HEK293T (cell line): ENCODE measurements at regions not wholly inside any gene's neighbourhood (a gene's known extent, or its start where the extent isn't known, plus 50 kb on each side); places are given as distances from the start of the nearest gene placed in this dataset.

Experiments
- CTCF ChIA-PET: fragments of 350-600 bp; formaldehyde crosslinking; extraction: SDS; loops from one replicate; lab custom pipeline; 2021; ENCODE audit warnings: antibody characterized with exemption, inconsistent platforms; lab: Yijun Ruan, JAX
- POLR2A ChIA-PET: fragments of 350-600 bp; formaldehyde crosslinking; extraction: SDS; loops from one replicate; lab custom pipeline; 2020; ENCODE audit warnings: antibody characterized with exemption, inconsistent platforms; lab: Yijun Ruan, JAX
- DNase-seq: peaks from one replicate; pipeline ENCODE4 v3.0.0; 2012; ENCODE audit warnings: mixed read lengths; ENCODE audit errors: extremely low spot score
- ARNT ChIP-seq: fragments of 450-650 bp; IDR thresholded peaks from 2 replicates; pipeline ENCODE4 v1.6.1; 2017; ENCODE audit warnings: mild to moderate bottlenecking
- BHLHE40 ChIP-seq: fragments of 450-650 bp; IDR thresholded peaks from 2 replicates; pipeline ENCODE4 v1.6.1; 2016; ENCODE audit warnings: mild to moderate bottlenecking, moderate library complexity, borderline replicate concordance
- CTBP1 ChIP-seq: fragments of 450-650 bp; IDR thresholded peaks from 2 replicates; pipeline ENCODE4 v1.6.1; 2016; ENCODE audit warnings: borderline replicate concordance
- ELF4 ChIP-seq: fragments of 450-650 bp; IDR thresholded peaks from 2 replicates; pipeline ENCODE4 v1.6.1; 2017; ENCODE audit warnings: antibody characterized with exemption
- FOXA1 ChIP-seq: fragments of 450-650 bp; IDR thresholded peaks from 2 replicates; pipeline ENCODE4 v1.6.1; 2016; ENCODE audit warnings: mild to moderate bottlenecking
- FOXK2 ChIP-seq: fragments of 450-650 bp; IDR thresholded peaks from 2 replicates; pipeline ENCODE4 v1.6.1; 2016; ENCODE audit warnings: mild to moderate bottlenecking
- FOXM1 ChIP-seq: fragments of 450-650 bp; IDR thresholded peaks from 2 replicates; pipeline ENCODE4 v1.6.1; 2017; ENCODE audit warnings: mild to moderate bottlenecking, borderline replicate concordance
- HDGF ChIP-seq: fragments of 450-650 bp; IDR thresholded peaks from 2 replicates; pipeline ENCODE4 v1.6.1; 2017; ENCODE audit warnings: antibody characterized with exemption, borderline replicate concordance
- L3MBTL2 ChIP-seq: fragments of 450-650 bp; conservative IDR thresholded peaks from 2 replicates; pipeline ENCODE4 v1.6.1; 2016; ENCODE audit warnings: mild to moderate bottlenecking
- LEF1 ChIP-seq: fragments of 450-650 bp; IDR thresholded peaks from 2 replicates; pipeline ENCODE4 v1.6.1; 2017; ENCODE audit warnings: mild to moderate bottlenecking, borderline replicate concordance
- NFRKB ChIP-seq: fragments of 450-650 bp; IDR thresholded peaks from 2 replicates; pipeline ENCODE4 v1.6.1; 2016; ENCODE audit warnings: mild to moderate bottlenecking, moderate library complexity
- SP1 ChIP-seq: fragments of 450-650 bp; IDR thresholded peaks from 2 replicates; pipeline ENCODE4 v1.6.1; 2017
- SUZ12 ChIP-seq: fragments of 450-650 bp; IDR thresholded peaks from 2 replicates; pipeline ENCODE4 v1.6.1; 2016; ENCODE audit warnings: mild to moderate bottlenecking
- TARDBP ChIP-seq: fragments of 450-650 bp; IDR thresholded peaks from 2 replicates; pipeline ENCODE4 v1.6.1; 2016
- ZNF384 ChIP-seq: fragments of 450-650 bp; IDR thresholded peaks from 2 replicates; pipeline ENCODE4 v1.6.1; 2016
- TF ChIP-seq, protein P1 (sequence below): fragments of 450-650 bp; IDR thresholded peaks from 2 replicates; pipeline ENCODE4 v1.6.1; 2016

- no peak for DNase-seq
- POLR2A ChIA-PET = no interaction called here
- TF ChIP-seq SP1 (no peak), NFRKB (no peak), ARNT (no peak), FOXA1 (no peak), FOXM1 (no peak), SUZ12 (no peak), CTBP1 (no peak), BHLHE40 (no peak), FOXK2 (no peak), TARDBP (no peak), ELF4 (no peak), L3MBTL2 (no peak), ZNF384 (no peak), LEF1 (no peak), HDGF (no peak)
- TF ChIP-seq, protein P1, sequence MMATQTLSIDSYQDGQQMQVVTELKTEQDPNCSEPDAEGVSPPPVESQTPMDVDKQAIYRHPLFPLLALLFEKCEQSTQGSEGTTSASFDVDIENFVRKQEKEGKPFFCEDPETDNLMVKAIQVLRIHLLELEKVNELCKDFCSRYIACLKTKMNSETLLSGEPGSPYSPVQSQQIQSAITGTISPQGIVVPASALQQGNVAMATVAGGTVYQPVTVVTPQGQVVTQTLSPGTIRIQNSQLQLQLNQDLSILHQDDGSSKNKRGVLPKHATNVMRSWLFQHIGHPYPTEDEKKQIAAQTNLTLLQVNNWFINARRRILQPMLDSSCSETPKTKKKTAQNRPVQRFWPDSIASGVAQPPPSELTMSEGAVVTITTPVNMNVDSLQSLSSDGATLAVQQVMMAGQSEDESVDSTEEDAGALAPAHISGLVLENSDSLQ = no peak
- CTCF ChIA-PET = no interaction called here
Observed at GRCh38 chr3:124633524-124633923, 96.7 kb upstream of the UMPS start.

- POLR2A ChIA-PET = no interaction called here
- TF ChIP-seq ARNT = no peak
- TF ChIP-seq TARDBP = no peak
- TF ChIP-seq, protein P1 = no peak
- no peak for TF ChIP-seq SP1
- TF ChIP-seq FOXA1 = no peak
- no peak for TF ChIP-seq LEF1
- TF ChIP-seq NFRKB = no peak
- no peak for TF ChIP-seq L3MBTL2
- DNase-seq = no peak
- CTCF ChIA-PET = interaction anchor here (0.8 kb wide), 1 partner anchor 73 kb away, joined by 3 read pairs; no protein-coding TSS in a partner anchor
Observed at GRCh38 chr3:124634210-124635168, 95.8 kb upstream of the UMPS start.

DNA sequence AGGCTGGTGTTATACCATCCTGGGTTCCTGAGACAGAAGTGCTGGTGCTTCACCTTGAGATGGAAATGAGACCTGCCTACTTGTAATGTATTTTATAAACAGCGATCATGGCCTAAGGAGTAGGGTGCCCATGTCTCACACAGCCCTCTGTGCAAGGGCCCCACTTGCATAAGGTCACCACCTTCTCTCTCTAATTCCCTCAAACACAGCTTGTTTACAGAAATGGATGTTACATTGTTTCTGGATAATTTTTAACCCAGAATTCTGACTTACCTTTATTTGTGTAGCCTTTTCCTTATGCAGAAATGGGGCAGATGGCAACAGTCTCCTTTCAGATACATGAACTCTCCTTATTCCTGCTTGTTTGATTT is 95.1 kb upstream of the UMPS start:
- POLR2A ChIA-PET = no interaction called here

DNA sequence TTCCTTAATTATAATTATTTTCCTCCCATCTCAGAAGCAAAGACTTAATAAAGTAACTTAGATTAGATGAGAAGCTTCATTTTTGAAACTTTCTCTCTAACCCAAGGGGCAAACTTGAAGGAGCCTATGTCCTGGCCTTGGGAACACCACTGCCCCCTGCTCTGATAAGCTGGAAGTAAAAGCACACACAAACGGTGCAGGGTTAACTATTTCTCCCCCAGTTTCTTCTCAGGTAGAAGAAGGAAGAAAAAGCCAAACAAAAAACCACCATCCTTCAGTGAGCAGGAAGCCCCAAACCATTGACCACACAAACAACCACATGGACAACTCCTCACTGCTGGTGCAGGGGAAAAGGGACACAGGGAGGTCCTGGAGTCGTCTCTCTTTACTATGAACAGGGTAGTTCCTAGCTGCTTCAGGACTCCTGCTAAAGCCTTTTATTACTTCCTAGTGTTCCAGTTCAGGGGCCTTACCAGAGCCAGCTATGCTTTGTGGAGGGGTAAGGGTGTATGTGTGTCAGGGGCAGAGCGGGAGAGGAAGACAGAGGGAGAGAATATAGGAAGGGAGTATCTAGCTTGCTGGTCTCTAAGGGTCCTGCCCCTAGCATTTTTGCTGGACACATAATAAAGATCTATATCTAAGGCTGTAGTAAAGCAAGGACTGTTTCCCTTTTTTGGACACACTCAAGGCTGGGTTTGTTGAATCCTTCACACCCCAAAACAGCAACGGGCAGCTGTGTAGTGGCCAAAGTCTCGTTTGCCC is 94.0 kb upstream of the UMPS start:
- DNase-seq = no peak
- CTCF ChIA-PET = no interaction called here
- TF ChIP-seq ELF4 = no peak
- no peak for TF ChIP-seq FOXM1
- no peak for TF ChIP-seq CTBP1
- TF ChIP-seq ZNF384 = no peak
- TF ChIP-seq NFRKB = no peak
- no peak for TF ChIP-seq HDGF
- no peak for TF ChIP-seq TARDBP
- no peak for TF ChIP-seq LEF1
- TF ChIP-seq BHLHE40 = no peak
- no peak for TF ChIP-seq FOXA1
- POLR2A ChIA-PET = no interaction called here

More for the DNA sequence above, 95.1 kb upstream of the UMPS start:
- CTCF ChIA-PET = no interaction called here
- TF ChIP-seq HDGF (no peak), FOXK2 (no peak), NFRKB (no peak), SUZ12 (no peak), ARNT (no peak), FOXA1 (no peak), SP1 (no peak), BHLHE40 (no peak), L3MBTL2 (no peak), FOXM1 (no peak), ELF4 (no peak), TARDBP (no peak), CTBP1 (no peak), ZNF384 (no peak), LEF1 (no peak)
- TF ChIP-seq, protein P1 = no peak
- DNase-seq = no peak

DNA sequence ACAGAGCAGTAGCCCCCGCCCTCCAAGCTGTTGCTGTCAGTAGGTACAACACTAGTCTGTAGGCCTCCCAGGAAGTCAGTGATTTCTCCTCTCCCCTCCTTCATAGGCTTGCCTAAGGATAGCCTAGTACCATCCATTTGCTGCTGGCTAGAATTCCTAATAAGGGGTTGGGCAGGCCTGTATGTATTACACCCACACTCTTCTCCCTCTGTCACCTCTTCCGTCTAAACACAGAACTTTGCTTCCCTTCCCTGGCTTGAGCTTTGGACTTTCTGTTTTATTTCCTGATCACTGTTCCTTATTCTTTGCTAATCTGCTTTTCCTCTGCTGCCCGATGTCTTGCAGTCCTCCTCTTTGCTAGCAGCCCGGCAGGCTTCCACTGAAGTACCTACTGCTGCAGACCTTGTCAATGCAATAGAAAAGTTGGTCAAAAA is 93.4 kb upstream of the UMPS start:
- ChIA-PET CTCF (no interaction called here), POLR2A (no interaction called here)
- TF ChIP-seq L3MBTL2 (no peak), ELF4 (no peak), SP1 (no peak)
- no peak for DNase-seq
